ENCODE measurements at regions not wholly inside any gene's neighbourhood (a gene's known extent, or its start where the extent isn't known, plus 50 kb on each side); places are given as distances from the start of the nearest gene placed in this dataset.

- no peak for TF ChIP-seq POLR2A (IDR thresholded peaks at IDR 0.05; ENCODE audit: insufficient read depth in 1 of 2, low read depth in 2 of 2, low read length in 2 of 2)
- TF ChIP-seq CTCF (CRISPR knock-in tag; IDR thresholded peaks at IDR 0.05), result no peak
- TF ChIP-seq ATF1 (CRISPR knock-in tag; IDR thresholded peaks at IDR 0.05), result no peak
- no peak for TF ChIP-seq NCOA5 (CRISPR knock-in tag; IDR thresholded peaks at IDR 0.05)
- no peak for TF ChIP-seq ZBTB7A (CRISPR knock-in tag; IDR thresholded peaks at IDR 0.05)
- TF ChIP-seq SALL2 (CRISPR knock-in tag; IDR thresholded peaks at IDR 0.05), result no peak
- no peak for TF ChIP-seq FOXA1 (IDR thresholded peaks at IDR 0.05)
- TF ChIP-seq FOXA1 (CRISPR knock-in tag; IDR thresholded peaks at IDR 0.05), result no peak
- TF ChIP-seq POLR2AphosphoS5 (IDR thresholded peaks at IDR 0.05; ENCODE audit: low read depth, low read length), result no peak
- TF ChIP-seq HDAC2 (CRISPR knock-in tag; IDR thresholded peaks at IDR 0.05), result no peak
- no peak for TF ChIP-seq TGIF2 (CRISPR knock-in tag; IDR thresholded peaks at IDR 0.05)
- TF ChIP-seq REST (IDR thresholded peaks at IDR 0.05; ENCODE audit: borderline replicate concordance in 1 of 2, low read depth in 1 of 2, low read length in 2 of 2), result no peak
Observed at GRCh38 chr7:19944363-19945120, 171.1 kb upstream of the TMEM196 start.

All from HepG2 (cell line).